A673 (cell line): ENCODE measurements at regions not wholly inside any gene's neighbourhood (a gene's known extent, or its start where the extent isn't known, plus 50 kb on each side); places are given as distances from the start of the nearest gene placed in this dataset.

Experiments used
- BruUV-seq: library from RNA; stranded (reverse); fragments of 400-500 nt; replicated peaks from 2 replicates; lab custom pipeline; 2021; lab: Mats Ljungman, UMichigan
- CTCF ChIA-PET: fragments of 300-600 bp; sonication (Branson Sonifier 250); formaldehyde crosslinking; loops from one replicate; lab custom pipeline; 2022; ENCODE audit warnings: antibody characterized with exemption; lab: Charles Lee
- POLR2A ChIA-PET: fragments of 300-600 bp; sonication (Branson Sonifier 250); formaldehyde crosslinking; loops from one replicate; lab custom pipeline; 2022; ENCODE audit warnings: antibody characterized with exemption; ENCODE audit not compliant: low non-redundant PET; lab: Charles Lee
- DNase-seq: peaks from one replicate; pipeline ENCODE4 v3.0.0-alpha.2; 2015; ENCODE audit warnings: low spot score
- H3K27ac ChIP-seq: fragments of 200-600 bp; sonication (generic); 2 replicates; pipeline ENCODE4 v1.5.1; 2016; ENCODE audit warnings: mixed run types, low read depth, mild to moderate bottlenecking, mixed read lengths, antibody characterized with exemption, low read length; ENCODE audit not compliant: poor library complexity, severe bottlenecking
- H3K27me3 ChIP-seq: fragments of 200-600 bp; sonication (generic); replicated peaks from 2 replicates; pipeline ENCODE4 v1.6.1; 2017; ENCODE audit warnings: mixed run types, low read depth, mild to moderate bottlenecking, mixed read lengths, antibody characterized with exemption, low read length; ENCODE audit not compliant: insufficient read depth, poor library complexity
- H3K36me3 ChIP-seq: fragments of 200-600 bp; sonication (generic); 2 replicates; pipeline ENCODE4 v1.6.1; 2016; ENCODE audit warnings: mixed run types, mild to moderate bottlenecking, mixed read lengths, antibody characterized with exemption, low read length; ENCODE audit not compliant: insufficient read depth, poor library complexity, severe bottlenecking
- H3K4me1 ChIP-seq: fragments of 200-600 bp; sonication (generic); 2 replicates; pipeline ENCODE4 v1.6.1; 2017; ENCODE audit warnings: mixed run types, mild to moderate bottlenecking, mixed read lengths, antibody characterized with exemption, low read length; ENCODE audit not compliant: insufficient read depth, poor library complexity, severe bottlenecking
- H3K4me3 ChIP-seq: fragments of 200-600 bp; sonication (generic); 2 replicates; pipeline ENCODE4 v1.5.1; 2016; ENCODE audit warnings: low read depth, mixed run types, mild to moderate bottlenecking, mixed read lengths, low read length; ENCODE audit not compliant: poor library complexity, severe bottlenecking
- H3K9me3 ChIP-seq: fragments of 200-600 bp; sonication (generic); 2 replicates; pipeline ENCODE4 v1.6.1; 2016; ENCODE audit warnings: mixed run types, low read depth, mild to moderate bottlenecking, mixed read lengths, antibody characterized with exemption, low read length; ENCODE audit not compliant: poor library complexity, severe bottlenecking
- CTCF ChIP-seq: fragments of 300-800, 200-600 bp; sonication (generic); conservative IDR thresholded peaks from 2 replicates; pipeline ENCODE4 v1.5.1; 2017; ENCODE audit warnings: low read depth, mild to moderate bottlenecking, antibody characterized with exemption, low read length, moderate library complexity, mixed read lengths
- EZH2 ChIP-seq: fragments of 200-600 bp; sonication (generic); IDR thresholded peaks from 2 replicates; pipeline ENCODE4 v1.6.1; 2017; ENCODE audit warnings: borderline replicate concordance, low read depth, mild to moderate bottlenecking, mixed read lengths, antibody characterized with exemption, low read length; ENCODE audit not compliant: poor library complexity, severe bottlenecking
- intact Hi-C: fragments of 100-400 bp; cut with micrococcal nuclease; formaldehyde crosslinking; loops from one replicate; pipeline ENCODE4 v1.10.0; 2022; ENCODE audit not compliant: unreplicated experiment

GRCh38 chr5:125896368-125896767 is 526.8 kb upstream of the GRAMD2B start:
- H3K4me1 ChIP-seq, result no peaks in the 10 kb centered on the region
- CTCF ChIA-PET, result no interaction called here

GRCh38 chr5:125897089-125897488 is 526.1 kb upstream of the GRAMD2B start:
- H3K27me3 ChIP-seq, result no peaks in the 10 kb centered on the region
- ChIA-PET CTCF (no interaction called here), POLR2A (no interaction called here)
- intact Hi-C loops, result no loop called here
- H3K9me3 ChIP-seq, result no peaks in the 10 kb centered on the region
- no TSS peak for BruUV-seq
- H3K27ac ChIP-seq, result no peak overlapping the region
- H3K4me3 ChIP-seq, result no peak overlapping the region
- TF ChIP-seq CTCF (no peak), EZH2 (no peak)
- no peaks in the 10 kb centered on the region for H3K36me3 ChIP-seq
- H3K4me1 ChIP-seq, result no peaks in the 10 kb centered on the region
- DNase-seq, result no peak

More at GRCh38 chr5:125896368-125896767, 526.8 kb upstream of the GRAMD2B start:
- intact Hi-C loops, result no loop called here
- TF ChIP-seq EZH2 (no peak), CTCF (no peak)
- DNase-seq, result no peak
- Histone ChIP-seq H3K27ac (no peak overlapping the region), H3K36me3 (no peaks in the 10 kb centered on the region), H3K4me3 (no peak overlapping the region), H3K27me3 (no peaks in the 10 kb centered on the region), H3K9me3 (no peaks in the 10 kb centered on the region)
- BruUV-seq, result no TSS peak
- POLR2A ChIA-PET, result no interaction called here

GRCh38 chr5:125898851-125899405 is 524.3 kb upstream of the GRAMD2B start:
- TF ChIP-seq CTCF (no peak), EZH2 (no peak)
- H3K9me3 ChIP-seq, result no peaks in the 10 kb centered on the region
- no peaks in the 10 kb centered on the region for H3K27me3 ChIP-seq
- ChIA-PET CTCF (no interaction called here), POLR2A (no interaction called here)
- intact Hi-C loops, result no loop called here
- no peak overlapping the region for H3K27ac ChIP-seq
- no peak for DNase-seq
- H3K4me3 ChIP-seq, result no peak overlapping the region
- BruUV-seq, result no TSS peak
- H3K36me3 ChIP-seq, result no peaks in the 10 kb centered on the region
- H3K4me1 ChIP-seq, result no peaks in the 10 kb centered on the region
